Gastrocnemius medialis (tissue), 4 donors: ENCODE measurements at regions not wholly inside any gene's neighbourhood (a gene's known extent, or its start where the extent isn't known, plus 50 kb on each side); places are given as distances from the start of the nearest gene placed in this dataset.

Experiments
- ATAC-seq, 2 donors: fragments of 150-250 bp; one replicate each; pipeline ENCODE4 v1.9.1; 2016
- DNase-seq, 2 donors: peaks; one replicate each; pipeline ENCODE4 v3.0.0-alpha.2; 2019
- H3K27ac ChIP-seq, 4 donors: fragments of 200-600 bp; sonication (generic); 1 replicate in 1 of 4; 2 replicates in 3 of 4; pipeline ENCODE4 v1.5.1; 2016 to 2018; ENCODE audit warnings: mild to moderate bottlenecking in 2 of 4, moderate library complexity in 1 of 4
- H3K27me3 ChIP-seq, 3 donors: fragments of 200-600 bp; sonication (generic) in 2 of 3; 1 replicate in 1 of 3; 2 replicates in 2 of 3; pipeline versions ENCODE4 v1.5.1 to v1.6.0; 2016 to 2019; ENCODE audit warnings: mild to moderate bottlenecking in 1 of 3, moderate library complexity in 1 of 3
- H3K36me3 ChIP-seq, 2 donors: fragments of 200-600 bp; sonication (generic) in 1 of 2; one replicate each; pipeline ENCODE4 v1.5.1; 2017 to 2018
- H3K4me1 ChIP-seq, 2 donors: fragments of 200-600 bp; sonication (generic) in 1 of 2; one replicate each; pipeline ENCODE4 v1.5.1; 2016 to 2017; ENCODE audit warnings: mild to moderate bottlenecking in 2 of 2
- H3K4me3 ChIP-seq, 4 donors: fragments of 200-600 bp; sonication (generic) in 3 of 4; 1 replicate in 1 of 4; 2 replicates in 3 of 4; pipeline ENCODE4 v1.5.1; 2016 to 2019; ENCODE audit warnings: mild to moderate bottlenecking in 2 of 4
- H3K9me3 ChIP-seq, 3 donors: fragments of 200-600 bp; sonication (generic) in 2 of 3; 1 replicate in 1 of 3; 2 replicates in 2 of 3; pipeline ENCODE4 v1.5.1; 2016 to 2019
- CTCF ChIP-seq, 5 experiments: fragments of 450-650 bp in 3 of 5; fragments of 200-600 bp in 2 of 5; sonication (generic) in 2 of 5; IDR thresholded peaks in 4 of 5; conservative IDR thresholded peaks in 1 of 5; 1 replicate in 4 of 5; 2 replicates in 1 of 5; pipeline ENCODE4 v1.5.1; 2016 to 2019; ENCODE audit warnings: antibody characterized with exemption in 5 of 5, mild to moderate bottlenecking in 3 of 5, moderate library complexity in 3 of 5
- POLR2A ChIP-seq, 2 donors: fragments of 450-650 bp; IDR thresholded peaks; one replicate each; pipeline ENCODE4 v1.6.1; 2017; ENCODE audit warnings: antibody characterized with exemption in 2 of 2, mild to moderate bottlenecking in 2 of 2, moderate library complexity in 2 of 2
- in situ Hi-C, 4 donors: fragments of 200-750 bp; cut with MboI; loops; one replicate each; pipeline versions ENCODE4 v1.15.0 to v1.8.0; 2017; ENCODE audit warnings: low sequenced_read_pairs in 4 of 4
- intact Hi-C: fragments of 100-400 bp; cut with DNase I; formaldehyde crosslinking; loops from one replicate; pipeline ENCODE4 v1.15.1; 2023; ENCODE audit warnings: low total_unique reads

GRCh38 chr1:232263452-232263851 is 366.5 kb downstream of the SIPA1L2 start:
- H3K36me3 ChIP-seq = no peaks in the 10 kb centered on the region
- no peak overlapping the region for H3K4me3 ChIP-seq
- DNase-seq = no peak
- TF ChIP-seq POLR2A (IDR thresholded peaks at IDR 0.05) (no peak), CTCF (IDR thresholded peaks at IDR 0.05 in 4 of 5, conservative IDR thresholded peaks at IDR 0.05 in 1 of 5) (no peak)
- no peaks in the 10 kb centered on the region for H3K9me3 ChIP-seq
- intact Hi-C loops (no loop called here), in situ Hi-C loops (no loop called here)
- no peaks in the 10 kb centered on the region for H3K4me1 ChIP-seq
- ATAC-seq = no peak
- no peaks in the 10 kb centered on the region for H3K27me3 ChIP-seq
- no peak overlapping the region for H3K27ac ChIP-seq

GRCh38 chr1:232262991-232263390 is 366.9 kb downstream of the SIPA1L2 start:
- H3K27me3 ChIP-seq = no peaks in the 10 kb centered on the region
- no peak for ATAC-seq
- no peak for TF ChIP-seq CTCF (IDR thresholded peaks at IDR 0.05 in 4 of 5, conservative IDR thresholded peaks at IDR 0.05 in 1 of 5)
- no peak for TF ChIP-seq POLR2A (IDR thresholded peaks at IDR 0.05)
- no peaks in the 10 kb centered on the region for H3K36me3 ChIP-seq
- no peak overlapping the region for H3K4me3 ChIP-seq
- intact Hi-C loops = no loop called here
- DNase-seq = no peak
- in situ Hi-C loops = no loop called here
- no peak overlapping the region for H3K27ac ChIP-seq
- no peaks in the 10 kb centered on the region for H3K4me1 ChIP-seq
- no peaks in the 10 kb centered on the region for H3K9me3 ChIP-seq

GRCh38 chr1:232260861-232261260 is 369.1 kb downstream of the SIPA1L2 start:
- Histone ChIP-seq H3K27me3 (no peaks in the 10 kb centered on the region), H3K9me3 (no peaks in the 10 kb centered on the region), H3K4me3 (no peak overlapping the region), H3K36me3 (no peaks in the 10 kb centered on the region), H3K4me1 (no peaks in the 10 kb centered on the region), H3K27ac (no peak overlapping the region)
- TF ChIP-seq POLR2A (IDR thresholded peaks at IDR 0.05) = no peak
- no peak for TF ChIP-seq CTCF (IDR thresholded peaks at IDR 0.05 in 4 of 5, conservative IDR thresholded peaks at IDR 0.05 in 1 of 5)
- DNase-seq (no peak), ATAC-seq (no peak)
- in situ Hi-C loops = no loop called here
- intact Hi-C loops = no loop called here

- intact Hi-C loops (no loop called here), in situ Hi-C loops (no loop called here)
- no peak for TF ChIP-seq CTCF (IDR thresholded peaks at IDR 0.05 in 4 of 5, conservative IDR thresholded peaks at IDR 0.05 in 1 of 5)
- no peak for TF ChIP-seq POLR2A (IDR thresholded peaks at IDR 0.05)
- Histone ChIP-seq H3K4me1 (no peaks in the 10 kb centered on the region), H3K27me3 (no peaks in the 10 kb centered on the region), H3K27ac (no peak overlapping the region), H3K4me3 (no peak overlapping the region), H3K9me3 (no peaks in the 10 kb centered on the region), H3K36me3 (no peaks in the 10 kb centered on the region)
- no peak for DNase-seq
- no peak for ATAC-seq
These were observed 369.9 kb downstream of the SIPA1L2 start for GRCh38 chr1:232260045-232260444.

GRCh38 chr1:232259333-232259732 is 370.6 kb downstream of the SIPA1L2 start:
- DNase-seq = no peak
- no peaks in the 10 kb centered on the region for H3K36me3 ChIP-seq
- H3K27ac ChIP-seq = no peak overlapping the region
- no peaks in the 10 kb centered on the region for H3K9me3 ChIP-seq
- intact Hi-C loops = no loop called here
- no peak overlapping the region for H3K4me3 ChIP-seq
- no peaks in the 10 kb centered on the region for H3K4me1 ChIP-seq
- no peak for ATAC-seq
- no peak for TF ChIP-seq POLR2A (IDR thresholded peaks at IDR 0.05)
- no peak for TF ChIP-seq CTCF (IDR thresholded peaks at IDR 0.05 in 4 of 5, conservative IDR thresholded peaks at IDR 0.05 in 1 of 5)
- in situ Hi-C loops = no loop called here
- H3K27me3 ChIP-seq = no peaks in the 10 kb centered on the region
